ENCODE measurements at regions not wholly inside any gene's neighbourhood (a gene's known extent, or its start where the extent isn't known, plus 50 kb on each side); places are given as distances from the start of the nearest gene placed in this dataset.

GRCh38 chr1:82923931-82924330 is 1075.0 kb downstream of the TTLL7 start:
- no peak for DNase-seq

DNA sequence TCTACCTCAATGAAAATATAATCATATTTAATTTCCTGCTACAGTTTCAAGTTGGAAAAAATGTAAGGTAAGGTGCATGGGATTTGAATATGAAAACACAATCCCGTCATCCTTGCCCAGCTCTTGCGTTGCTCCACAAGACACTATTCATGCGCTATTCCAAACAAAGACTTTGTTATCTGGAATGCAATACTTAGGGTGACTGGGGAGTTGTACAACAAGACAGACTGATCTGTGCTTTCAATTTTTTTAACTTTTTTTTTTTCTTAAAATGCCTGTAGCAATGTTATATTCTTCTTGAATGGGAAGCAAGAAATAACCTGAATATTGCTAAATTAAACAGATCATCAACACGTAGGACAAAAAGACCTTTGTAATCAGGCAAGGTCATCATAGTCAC is 1077.2 kb downstream of the TTLL7 start:
- no peak for DNase-seq

- DNase-seq: no peak
Measured at GRCh38 chr1:82920418-82921248, 1078.3 kb downstream of the TTLL7 start.

DNA sequence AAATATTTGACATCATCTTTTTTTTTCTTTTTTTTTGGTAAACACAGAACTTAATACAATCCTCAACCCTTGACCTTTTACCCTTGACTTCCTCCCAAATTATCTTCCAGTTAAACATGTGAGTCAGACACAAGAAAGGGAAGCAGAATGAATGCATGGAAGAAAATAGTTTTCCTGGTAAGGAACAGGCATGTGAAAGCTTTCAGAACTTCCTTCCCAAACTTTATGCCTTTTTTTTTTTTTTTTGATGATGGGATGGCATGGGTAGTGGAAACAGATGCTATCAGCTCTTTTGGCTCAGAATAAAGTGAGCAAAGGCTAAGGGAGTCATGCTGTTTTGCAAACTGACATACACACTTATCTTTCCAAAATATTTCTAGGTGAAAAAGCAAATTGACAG is 1079.1 kb downstream of the TTLL7 start:
- no peak for DNase-seq

DNA sequence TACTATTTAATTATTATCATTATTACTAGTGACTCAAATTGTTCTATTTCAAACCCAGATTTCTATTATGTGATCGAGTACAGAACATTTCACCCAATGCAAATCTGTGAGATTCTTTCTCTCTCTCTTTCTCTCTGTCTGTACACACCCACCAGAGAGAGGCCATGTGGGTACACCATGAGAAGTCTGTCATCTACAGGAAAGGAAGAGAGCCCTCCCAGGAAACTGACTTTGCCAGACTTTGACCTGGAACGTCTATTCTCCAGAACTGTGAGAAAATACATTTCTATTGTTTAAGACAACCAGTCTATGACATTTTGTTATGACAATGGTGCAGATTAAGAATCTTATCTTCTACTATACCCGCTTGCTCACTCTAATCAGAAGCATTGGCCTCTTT is 1091.6 kb downstream of the TTLL7 start:
- DNase-seq: no peak

DNA sequence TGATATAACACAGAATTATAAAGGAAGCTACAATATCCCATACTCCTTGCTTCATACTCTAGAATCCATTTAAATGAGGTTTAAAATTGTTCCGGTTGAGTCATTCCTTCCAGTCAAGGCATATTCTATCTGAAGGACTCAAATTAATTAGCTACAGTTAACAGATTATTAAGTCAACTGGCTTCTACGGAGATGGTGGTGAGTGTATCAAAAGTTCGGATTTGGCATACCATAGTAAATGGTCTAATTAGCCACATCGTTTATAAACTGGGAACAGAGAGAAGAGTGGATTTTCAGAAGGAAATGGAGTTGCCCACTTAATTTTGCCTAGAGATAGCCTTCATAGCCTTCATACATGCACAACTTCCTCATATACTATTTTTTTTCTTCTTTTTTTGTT is 1095.3 kb downstream of the TTLL7 start:
- DNase-seq: no peak

GRCh38 chr1:82901561-82901960 is 1097.4 kb downstream of the TTLL7 start:
- DNase-seq: no peak

GRCh38 chr1:82901118-82901517 is 1097.8 kb downstream of the TTLL7 start:
- no peak for DNase-seq

DNA sequence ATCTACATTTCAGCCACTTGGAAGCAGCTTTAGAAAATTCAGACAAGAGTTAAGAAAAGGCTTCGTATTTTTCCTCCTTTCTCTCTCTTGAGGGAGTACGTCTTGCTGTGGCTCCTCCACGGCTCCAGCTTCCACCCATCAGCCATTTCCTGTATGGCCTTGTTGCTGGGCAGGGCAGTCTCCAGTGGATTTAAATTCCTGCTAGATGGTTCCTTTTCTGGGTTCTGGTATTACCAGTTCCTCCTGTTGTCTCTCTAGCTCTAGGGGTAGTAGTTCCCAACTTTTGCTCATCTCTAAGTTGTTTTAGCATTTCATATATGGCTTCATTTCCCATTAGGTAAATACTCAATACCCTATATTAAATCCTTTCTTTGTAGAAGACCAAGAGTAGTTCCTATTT is 1098.3 kb downstream of the ADGRL2 start:
- DNase-seq: no peak

DNA sequence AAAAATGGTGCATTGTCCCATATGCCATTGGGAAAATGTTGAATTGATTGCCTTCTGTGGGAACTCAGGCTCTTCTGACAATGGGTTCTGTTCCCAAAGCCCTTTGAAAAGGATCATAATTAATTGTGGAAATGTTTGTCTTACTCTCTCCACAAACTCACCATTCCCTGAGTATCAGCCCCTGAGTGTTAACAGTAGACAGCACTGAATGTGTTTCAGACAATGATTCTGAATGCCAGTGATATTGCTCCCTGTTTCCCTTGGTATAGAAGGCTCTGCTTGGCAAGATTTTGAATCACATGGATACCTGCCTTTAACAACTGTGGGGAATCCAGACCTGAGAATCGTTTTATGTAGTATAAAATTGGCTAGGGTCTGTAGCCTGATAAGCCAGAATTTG is 1096.8 kb downstream of the ADGRL2 start:
- DNase-seq: no peak

GRCh38 chr1:82896036-82896435 is 1095.3 kb downstream of the ADGRL2 start:
- DNase-seq: no peak

DNA sequence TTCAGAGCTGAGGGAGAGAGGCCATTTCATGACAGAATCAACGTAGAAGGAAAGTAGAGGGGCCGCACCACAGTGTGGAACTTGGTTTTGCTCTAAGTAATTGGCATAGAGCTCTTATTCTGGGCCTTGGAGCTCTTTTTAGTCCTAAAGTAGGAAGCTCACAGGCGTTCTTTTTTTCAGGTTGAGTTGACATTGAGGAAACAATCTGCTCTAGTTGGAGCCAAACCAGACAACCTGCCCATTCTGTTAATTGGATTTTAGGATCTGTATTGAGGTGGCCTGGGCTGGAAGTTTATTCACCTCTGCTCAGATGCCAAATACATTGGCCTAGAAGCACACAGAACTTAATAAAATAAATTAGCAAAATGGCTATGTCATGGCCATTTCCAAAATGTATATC is 1093.9 kb downstream of the ADGRL2 start:
- peak; percentile 63 for DNase-seq

DNA sequence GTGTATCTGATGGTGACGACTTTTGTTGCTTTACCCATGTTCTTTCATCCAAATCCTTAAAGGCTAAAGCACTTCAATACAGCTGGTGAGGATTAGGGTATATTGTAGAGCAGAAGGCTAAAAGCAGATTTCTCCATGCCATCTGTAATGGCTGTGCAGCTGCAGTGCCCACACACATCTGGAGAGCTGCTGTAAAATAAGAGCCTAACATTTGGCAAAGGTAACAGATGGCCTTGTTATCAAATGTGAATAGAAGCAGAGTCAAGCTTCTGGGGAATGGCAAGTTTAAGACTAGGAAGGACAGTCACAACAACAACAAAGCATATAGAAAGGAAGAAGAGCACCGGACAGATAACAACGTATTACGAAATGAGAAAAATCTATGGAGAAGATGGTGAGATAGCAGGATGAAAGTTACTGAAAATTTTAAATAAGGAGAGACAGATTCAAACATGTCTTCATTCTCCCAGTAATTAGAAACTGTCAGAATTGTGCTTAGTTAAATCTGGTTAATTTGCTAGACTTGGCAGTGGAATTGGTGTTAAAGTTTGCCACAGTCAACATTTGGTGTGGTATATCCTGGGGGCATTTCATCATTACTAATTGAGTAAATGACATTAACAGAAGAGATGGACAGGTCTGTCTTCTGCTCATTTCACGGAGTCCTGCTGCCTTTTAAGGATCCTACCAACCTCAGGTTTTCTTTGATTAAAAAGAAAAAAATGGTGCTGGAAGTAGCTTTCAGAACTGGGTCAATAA is 1093.2 kb downstream of the ADGRL2 start:
- DNase-seq: peak; percentile 70

DNA sequence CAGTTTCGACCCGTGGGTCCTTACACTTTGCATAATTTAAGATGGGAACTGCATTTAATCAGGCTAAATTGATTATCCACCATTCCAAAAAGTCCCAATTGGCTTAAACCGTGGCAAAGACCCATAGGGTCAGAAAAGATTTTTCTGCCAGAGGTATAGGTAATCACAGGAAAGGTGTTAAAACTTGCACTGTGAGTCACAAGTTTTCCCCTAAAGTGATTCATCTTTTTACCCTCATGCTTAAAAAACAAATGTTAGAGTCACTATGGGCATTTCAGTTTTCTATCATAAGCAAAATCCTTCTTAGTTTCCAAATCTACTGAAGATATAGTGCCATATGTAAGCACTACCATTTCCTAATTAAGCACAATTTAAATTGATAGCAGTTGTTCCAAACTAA is 1079.8 kb downstream of the ADGRL2 start:
- no peak for DNase-seq

GRCh38 chr1:82879701-82880305 is 1079.1 kb downstream of the ADGRL2 start:
- DNase-seq: no peak

DNA sequence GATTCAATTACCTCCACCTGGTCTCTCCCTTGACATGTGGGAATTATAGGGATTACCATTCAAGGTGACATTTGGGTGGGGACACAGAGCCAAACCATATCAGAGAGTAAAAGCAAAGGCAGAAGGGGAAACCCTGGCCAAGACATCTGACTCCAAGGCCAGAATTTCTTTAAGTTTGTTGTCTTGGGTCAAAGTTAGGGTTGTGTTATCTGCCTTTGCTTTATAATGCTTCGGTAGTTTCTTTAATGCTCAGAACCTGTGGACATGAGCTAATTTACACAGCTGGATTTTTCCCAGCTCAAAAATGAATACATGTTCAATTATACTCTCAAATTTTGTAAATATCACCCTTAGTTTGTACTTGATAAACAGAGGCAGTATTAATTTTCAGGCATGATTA is 1074.4 kb downstream of the ADGRL2 start:
- DNase-seq: no peak

DNA sequence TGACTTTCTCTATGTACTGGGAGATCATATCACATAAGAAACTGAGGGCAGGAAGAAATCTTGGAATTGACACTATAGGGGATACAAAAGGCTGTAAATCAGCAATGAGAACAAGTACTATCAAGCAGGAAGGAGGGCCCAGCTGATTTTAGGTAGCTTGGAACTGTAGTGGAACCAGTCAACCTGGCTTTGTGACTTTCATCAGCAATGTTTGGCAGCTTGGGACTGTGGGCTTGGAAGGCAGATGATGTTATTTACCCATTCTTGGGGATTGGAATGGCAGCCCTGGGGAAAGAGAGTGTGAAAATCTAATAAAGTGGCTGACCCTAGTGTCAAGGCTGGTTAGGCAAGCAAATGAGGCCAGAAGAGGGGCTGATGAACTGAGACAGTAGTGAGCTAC is 1073.3 kb downstream of the ADGRL2 start:
- no peak for DNase-seq

DNA sequence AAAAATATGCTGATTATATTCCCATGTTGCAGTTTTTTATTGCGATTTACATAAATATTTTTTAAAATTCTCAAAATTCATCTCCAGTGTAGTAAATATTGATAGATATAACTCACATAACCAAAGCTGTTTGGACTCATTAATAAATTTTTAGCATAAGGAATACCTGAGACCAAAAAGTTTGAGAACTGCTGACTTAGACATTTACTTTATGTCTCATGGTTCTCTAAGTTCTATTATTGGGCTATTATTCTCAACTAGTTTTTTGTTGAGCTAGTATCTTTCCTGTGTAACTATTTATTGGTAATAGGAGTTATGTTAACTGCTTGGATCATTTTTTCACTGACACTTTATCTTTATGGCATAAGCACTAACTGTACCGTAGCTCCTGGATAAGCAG is 1069.6 kb downstream of the ADGRL2 start:
- DNase-seq: no peak

- no peak for DNase-seq
Measured at GRCh38 chr1:82867781-82868180, 1067.0 kb downstream of the ADGRL2 start.

GRCh38 chr1:82861749-82862148 is 1061.0 kb downstream of the ADGRL2 start:
- DNase-seq: no peak

DNA sequence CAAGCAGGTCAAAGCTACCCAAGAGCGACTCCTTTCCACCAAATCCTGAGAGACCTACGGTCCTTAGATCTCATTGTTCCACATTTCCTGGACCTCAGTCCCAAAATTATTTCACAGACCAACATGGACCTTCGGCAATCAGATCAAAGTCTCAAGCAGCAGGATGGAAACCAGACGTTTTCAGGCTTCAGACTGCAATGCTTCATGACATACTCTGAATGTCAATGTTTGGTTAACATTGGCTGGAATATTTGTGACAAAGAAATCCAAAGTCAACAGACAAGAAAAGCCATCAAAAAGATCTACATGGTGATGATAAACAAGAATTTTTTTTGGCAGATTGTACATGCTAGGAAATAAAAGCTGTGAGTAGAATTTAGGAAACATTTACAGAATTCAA is 1057.3 kb downstream of the ADGRL2 start:
- no peak for DNase-seq

DNA sequence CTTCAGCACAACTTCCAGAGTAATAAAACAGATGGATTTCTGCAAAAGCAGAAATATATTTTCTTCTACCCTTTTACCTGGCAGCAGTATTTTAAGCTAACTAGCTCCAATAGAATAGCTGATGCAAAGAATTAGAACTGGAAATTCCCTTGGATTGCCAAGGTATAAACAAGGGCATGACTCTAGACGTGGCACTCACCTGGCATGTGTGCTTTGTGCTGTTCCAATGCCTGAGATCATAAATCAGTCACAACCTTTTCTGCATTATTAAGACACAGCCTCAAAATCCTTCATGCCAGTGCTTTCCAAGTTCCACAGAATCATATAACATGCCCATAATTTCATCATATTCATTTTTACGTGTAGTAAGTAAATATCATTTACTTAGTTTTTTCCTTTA is 1048.7 kb downstream of the ADGRL2 start:
- no peak for DNase-seq

DNA sequence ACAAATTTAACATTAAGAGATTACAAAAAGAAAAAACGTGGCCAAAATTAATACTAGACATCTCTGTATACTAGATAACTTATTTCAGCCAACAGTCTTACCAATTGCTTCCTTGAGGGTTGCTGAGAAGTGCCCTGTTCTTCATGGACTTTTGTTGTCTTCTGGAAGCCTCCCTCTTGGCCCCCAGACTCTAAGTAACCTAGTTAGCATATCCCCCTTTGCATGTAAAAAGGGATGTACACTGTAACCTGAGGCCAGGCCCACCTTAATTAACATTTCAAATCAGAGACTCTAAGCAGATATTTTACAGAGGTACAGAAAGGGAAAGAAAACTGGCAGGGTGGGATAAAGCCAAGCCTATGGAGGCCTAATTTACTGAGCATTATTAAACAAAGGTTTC is 1047.3 kb downstream of the ADGRL2 start:
- no peak for DNase-seq

DNA sequence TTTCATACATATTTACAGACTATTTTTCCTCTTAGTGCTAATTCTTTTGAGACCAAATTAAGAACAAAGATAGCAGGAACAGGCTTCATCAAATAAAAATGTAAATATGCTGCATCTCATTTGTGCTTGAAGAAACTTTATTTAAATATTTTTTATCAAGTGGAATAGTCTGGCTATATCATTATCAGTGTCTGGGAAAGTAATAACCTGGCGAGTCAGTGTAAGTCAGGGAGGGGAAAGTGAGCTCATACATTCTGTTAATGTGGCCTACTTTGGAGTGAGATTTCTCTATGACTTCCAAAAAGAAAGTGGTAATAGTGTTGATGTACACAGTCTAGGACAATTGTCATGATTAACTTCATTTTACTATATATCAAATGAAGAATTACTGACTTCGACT is 1045.1 kb downstream of the ADGRL2 start:
- no peak for DNase-seq
